ENCODE measurements at regions not wholly inside any gene's neighbourhood (a gene's known extent, or its start where the extent isn't known, plus 50 kb on each side); places are given as distances from the start of the nearest gene placed in this dataset.
"Not testable (repeated sequence)": the region's sequence is repeated elsewhere in the genome, so short reads cannot be mapped to it uniquely, and the experiment has no call there.

GRCh38 chr7:32762925-32763293 is 128.7 kb downstream of the KBTBD2 start:
- no peak for FAIRE-seq
- intact Hi-C loops (cut with DNase I): no loop called here

GRCh38 chr7:32762206-32762924 is 129.2 kb downstream of the KBTBD2 start:
- ATAC-seq; H3K9me3 ChIP-seq; H3K27me3 ChIP-seq; H3K4me1 ChIP-seq; intact Hi-C loops (cut with DNase I); H3K36me3 ChIP-seq; DNase-seq; FAIRE-seq; H3K4me3 ChIP-seq; H3K27ac ChIP-seq: not testable (repeated sequence)
- WGBS, 2 donors: 86 to 88% methylated on average over 23 to 26 of the region's 29 CpGs

More at GRCh38 chr7:32762925-32763293, 128.7 kb downstream of the KBTBD2 start:
- Histone ChIP-seq H3K9me3 (no peaks in the 10 kb centered on the region), H3K4me1 (no peaks in the 10 kb centered on the region), H3K27me3 (no peaks in the 10 kb centered on the region), H3K36me3 (no peaks in the 10 kb centered on the region), H3K4me3 (no peak overlapping the region), H3K27ac (no peak overlapping the region)
- no peak for TF ChIP-seq CTCF (IDR thresholded peaks at IDR 0.05)
- DNase-seq (no peak), ATAC-seq (no peak)
- 84 to 90% methylated on average over 23 of the region's 23 CpGs for whole genome bisulfite sequencing, 2 donors

GRCh38 chr7:32761451-32762205 is 129.9 kb downstream of the KBTBD2 start:
- H3K9me3 ChIP-seq: no peaks in the 10 kb centered on the region
- H3K4me1 ChIP-seq: no peaks in the 10 kb centered on the region
- no peak for TF ChIP-seq CTCF (IDR thresholded peaks at IDR 0.05)
- no peak overlapping the region for H3K4me3 ChIP-seq
- no peaks in the 10 kb centered on the region for H3K27me3 ChIP-seq
- ATAC-seq: no peak
- intact Hi-C loops (cut with DNase I): no loop called here
- WGBS, 2 donors: 85% methylated on average over 41 to 46 of the region's 46 CpGs
- H3K36me3 ChIP-seq: no peaks in the 10 kb centered on the region
- peak in 1 of 6 donors; percentile 55 for DNase-seq
- no peak overlapping the region for H3K27ac ChIP-seq
- no peak for FAIRE-seq

GRCh38 chr7:32760755-32761154 is 130.8 kb downstream of the KBTBD2 start:
- H3K4me3 ChIP-seq; H3K9me3 ChIP-seq; H3K36me3 ChIP-seq; H3K4me1 ChIP-seq; intact Hi-C loops (cut with DNase I); ATAC-seq; FAIRE-seq; H3K27me3 ChIP-seq; H3K27ac ChIP-seq; DNase-seq: not testable (repeated sequence)
- 81 to 88% methylated on average over 5 of the region's 5 CpGs for WGBS, 2 donors

GRCh38 chr7:32759859-32760258 is 131.7 kb downstream of the KBTBD2 start:
- H3K4me1 ChIP-seq; DNase-seq; H3K36me3 ChIP-seq; H3K9me3 ChIP-seq; FAIRE-seq; H3K4me3 ChIP-seq; ATAC-seq; H3K27ac ChIP-seq; H3K27me3 ChIP-seq; intact Hi-C loops (cut with DNase I): not testable (repeated sequence)
- WGBS, 2 donors: 84 to 89% methylated on average over 3 of the region's 3 CpGs

GRCh38 chr7:32753872-32754271 is 137.7 kb downstream of the KBTBD2 start:
- H3K9me3 ChIP-seq; H3K36me3 ChIP-seq; H3K4me1 ChIP-seq; intact Hi-C loops (cut with DNase I); FAIRE-seq; ATAC-seq; H3K27ac ChIP-seq; H3K27me3 ChIP-seq; H3K4me3 ChIP-seq: not testable (repeated sequence)
- WGBS, 2 donors: 89 to 97% methylated on average over 18 to 29 of the region's 29 CpGs
- DNase-seq: peak in 1 of 6 donors; percentile 64

- WGBS, 2 donors: 91 to 92% methylated on average over 2 of the region's 2 CpGs
- DNase-seq; ATAC-seq; H3K9me3 ChIP-seq; H3K36me3 ChIP-seq; H3K4me1 ChIP-seq; H3K27ac ChIP-seq; H3K4me3 ChIP-seq; intact Hi-C loops (cut with DNase I); FAIRE-seq; H3K27me3 ChIP-seq: not testable (repeated sequence)
These were observed 143.2 kb downstream of the KBTBD2 start for GRCh38 chr7:32748337-32748736.

GRCh38 chr7:32747443-32748148 is 144.0 kb downstream of the KBTBD2 start:
- H3K4me1 ChIP-seq; FAIRE-seq; ATAC-seq; H3K9me3 ChIP-seq; H3K36me3 ChIP-seq; H3K27ac ChIP-seq; DNase-seq; H3K4me3 ChIP-seq; intact Hi-C loops (cut with DNase I); H3K27me3 ChIP-seq: not testable (repeated sequence)
- WGBS, 2 donors: 79 to 80% methylated on average over 6 of the region's 6 CpGs

- DNase-seq; FAIRE-seq; H3K9me3 ChIP-seq; H3K27me3 ChIP-seq; H3K4me1 ChIP-seq; ATAC-seq; H3K36me3 ChIP-seq; H3K4me3 ChIP-seq; intact Hi-C loops (cut with DNase I); H3K27ac ChIP-seq: not testable (repeated sequence)
- 84 to 87% methylated on average over 4 of the region's 4 CpGs for WGBS, 2 donors
These were observed 149.6 kb downstream of the KBTBD2 start for GRCh38 chr7:32741853-32742476.
